ENCODE measurements at regions not wholly inside any gene's neighbourhood (a gene's known extent, or its start where the extent isn't known, plus 50 kb on each side); places are given as distances from the start of the nearest gene placed in this dataset.
A peak's percentile ranks its signal among the peaks of the same experiment; 100 is the strongest.

DNA sequence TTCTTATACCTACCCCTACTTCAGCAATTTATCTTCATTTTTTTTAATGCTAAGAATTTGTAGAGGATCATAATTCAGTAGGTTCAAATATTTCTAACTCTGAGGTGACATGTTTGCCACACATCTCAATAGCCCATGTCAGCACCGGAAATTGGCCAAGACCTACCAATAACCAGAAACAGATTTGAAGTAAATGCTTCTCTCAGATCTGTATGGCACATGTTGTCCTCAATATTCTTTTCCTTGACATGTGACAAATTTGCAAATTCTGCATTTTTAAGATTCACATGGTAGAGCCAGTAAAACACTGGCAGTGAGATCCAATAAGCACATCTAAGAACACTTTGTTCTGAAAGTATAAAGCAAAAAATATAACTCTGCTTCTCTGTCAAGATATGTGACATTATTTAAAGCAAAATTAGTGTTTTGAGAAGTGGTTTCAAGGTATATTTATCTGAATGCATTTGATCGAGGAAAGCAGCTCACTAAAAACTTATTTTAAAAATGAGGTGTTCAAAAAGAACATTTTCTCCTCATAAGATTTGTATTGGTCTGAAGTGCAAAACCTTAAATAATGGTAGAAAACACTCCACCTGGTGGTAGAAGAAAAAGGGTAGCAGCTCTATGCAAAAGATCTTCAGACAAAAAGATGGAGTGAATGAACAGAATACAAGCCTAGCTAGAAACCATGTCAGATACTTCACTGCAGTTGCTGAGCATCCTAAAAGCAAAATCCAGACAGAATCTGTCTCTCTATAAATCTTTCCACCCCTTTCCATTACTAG, 513.8 kb upstream of the FAM241A start:
- DNase-seq, result peak; percentile 53

DNA sequence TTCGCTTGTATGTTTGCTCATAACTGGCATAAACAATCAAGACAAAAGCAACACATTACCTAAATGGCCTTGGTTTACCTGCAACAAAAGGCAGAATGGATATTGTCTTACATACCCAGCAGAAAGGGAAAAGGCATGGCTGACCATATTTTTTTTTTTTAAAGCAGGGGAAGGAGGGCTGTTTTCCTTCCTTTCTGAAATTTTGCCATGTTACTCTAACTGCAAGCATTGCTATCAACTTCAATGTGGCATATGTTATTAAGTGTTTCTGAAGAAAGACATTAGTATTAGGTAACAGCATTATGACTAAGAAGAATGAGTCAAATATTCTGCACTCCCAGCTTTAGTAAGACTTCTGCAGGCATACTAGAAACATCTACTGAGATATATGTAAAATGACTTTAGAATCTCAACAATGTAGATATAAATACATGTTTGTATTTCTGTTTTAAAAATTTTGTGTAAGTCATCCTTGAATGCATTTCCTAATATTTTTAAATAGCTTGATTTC, 512.6 kb upstream of the FAM241A start:
- DNase-seq, result no peak

DNA sequence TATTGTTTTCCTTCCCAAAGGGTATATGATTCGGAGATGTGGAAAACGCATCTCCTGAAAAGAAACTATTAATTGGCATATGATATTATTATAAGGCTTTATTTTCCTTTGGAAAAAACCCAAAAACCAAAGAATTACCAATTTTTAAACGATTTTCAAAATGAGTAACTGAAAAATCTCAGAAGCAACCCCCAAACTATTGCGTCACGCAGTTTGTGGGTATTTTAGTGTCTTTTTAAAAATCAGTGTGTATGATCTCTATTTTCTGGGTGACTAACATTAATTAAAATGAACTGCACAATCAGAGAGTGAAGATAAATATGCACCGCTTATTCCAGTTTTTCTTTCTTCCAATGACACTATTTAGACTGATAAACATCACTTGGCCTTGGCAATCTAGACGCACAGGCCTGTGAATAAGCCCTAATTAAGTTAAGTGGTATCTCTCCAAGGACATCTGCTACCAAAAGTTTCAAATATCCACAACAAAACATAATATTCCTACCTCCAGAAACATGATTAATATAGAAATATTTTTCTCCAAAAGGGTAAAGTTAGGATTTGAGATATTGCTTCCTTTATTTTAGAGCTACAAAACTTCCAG, 511.5 kb upstream of the FAM241A start:
- peak; percentile 5 for DNase-seq

DNA sequence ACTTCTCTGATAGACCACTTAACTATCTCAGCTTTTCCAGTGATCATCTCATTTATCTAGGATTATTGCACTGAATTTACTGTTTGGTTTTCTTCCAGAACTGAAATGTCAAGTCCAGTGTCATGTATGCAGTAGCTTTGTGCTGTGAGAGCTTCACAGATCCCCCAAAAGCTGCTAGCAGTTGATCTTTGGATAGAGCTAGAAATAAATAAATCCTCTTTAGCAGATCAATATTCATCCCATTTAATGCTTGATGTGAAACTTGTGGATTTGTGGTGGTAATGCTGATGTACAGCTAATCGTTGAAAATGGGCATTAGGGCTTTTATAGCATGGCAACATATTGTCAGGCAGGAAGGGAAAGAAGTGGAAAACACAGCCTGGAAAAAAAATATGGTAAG, 509.6 kb upstream of the FAM241A start:
- DNase-seq, result no peak

DNA sequence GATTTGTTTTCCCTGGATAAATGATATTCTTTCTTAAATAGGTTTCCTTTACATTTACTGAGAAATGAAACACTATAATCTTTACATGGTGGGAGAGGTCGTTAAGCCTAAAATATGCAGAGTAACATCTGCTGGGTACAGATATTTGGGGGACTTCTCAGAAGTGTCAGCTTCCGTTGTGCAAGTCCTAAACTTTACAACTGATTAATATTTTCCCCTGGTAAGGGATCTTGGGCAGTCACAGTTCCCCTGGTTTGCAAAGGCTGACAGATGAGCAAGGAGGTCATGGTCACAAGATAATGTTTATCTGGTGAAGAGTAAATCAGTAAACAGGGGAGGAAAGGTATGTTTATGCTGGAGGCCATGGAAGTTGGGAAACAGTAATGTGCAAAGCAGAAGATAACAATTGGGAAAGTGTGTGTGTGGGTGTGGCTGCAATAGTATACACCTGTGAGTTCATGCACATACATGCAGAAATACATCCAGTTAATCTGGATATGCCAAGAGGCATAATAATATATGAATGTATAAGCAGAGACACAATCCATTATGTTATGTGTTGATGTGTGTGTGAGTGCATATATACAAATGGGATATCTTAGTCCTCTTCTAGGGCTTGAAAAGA, 508.2 kb upstream of the FAM241A start:
- no peak for DNase-seq

DNA sequence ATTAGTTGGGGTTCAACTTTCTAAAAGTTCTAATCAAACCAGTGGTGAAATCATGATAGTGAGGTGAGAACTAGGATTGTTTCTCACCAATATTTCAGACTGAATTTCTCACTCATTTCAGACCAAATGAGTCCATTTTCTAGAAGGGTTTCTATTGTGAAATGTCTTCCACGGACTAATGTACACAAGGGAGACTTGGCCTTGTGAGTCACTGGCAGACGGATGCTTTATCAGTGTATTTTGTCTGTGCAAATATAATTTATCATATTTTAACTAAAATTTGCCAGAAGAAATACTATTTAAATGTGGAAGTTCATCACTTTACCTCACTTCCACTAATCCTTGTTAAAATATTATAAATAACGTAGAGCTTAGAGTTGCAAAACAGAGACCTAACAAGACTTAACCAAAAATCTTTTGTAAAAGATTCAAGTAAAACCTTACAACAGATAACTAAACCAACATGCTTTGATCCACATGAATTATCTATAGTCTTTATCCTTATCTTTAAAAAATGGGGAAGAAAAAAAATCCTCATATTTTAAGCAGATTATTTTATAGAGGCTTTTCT, 506.0 kb upstream of the FAM241A start:
- DNase-seq, result no peak

DNA sequence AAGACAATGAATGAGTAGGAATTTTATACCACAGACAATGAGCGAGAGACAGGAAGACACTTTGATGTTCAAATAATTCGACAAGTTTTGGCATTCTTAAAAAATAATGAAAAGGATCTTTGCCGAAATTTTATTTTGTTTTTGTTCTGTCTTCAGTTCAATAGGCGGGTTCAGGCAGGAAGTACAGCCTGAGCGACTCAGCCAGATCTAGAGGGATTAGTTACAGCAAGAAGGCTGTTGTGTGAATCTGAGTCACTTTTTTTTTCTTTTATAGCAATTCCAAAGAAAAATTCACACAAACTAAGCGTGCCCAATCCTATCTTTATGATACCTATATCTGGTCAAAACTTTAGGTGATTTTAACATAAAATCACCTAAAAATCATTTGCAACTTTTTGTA, 505.4 kb upstream of the FAM241A start:
- DNase-seq, result peak; percentile 3

DNA sequence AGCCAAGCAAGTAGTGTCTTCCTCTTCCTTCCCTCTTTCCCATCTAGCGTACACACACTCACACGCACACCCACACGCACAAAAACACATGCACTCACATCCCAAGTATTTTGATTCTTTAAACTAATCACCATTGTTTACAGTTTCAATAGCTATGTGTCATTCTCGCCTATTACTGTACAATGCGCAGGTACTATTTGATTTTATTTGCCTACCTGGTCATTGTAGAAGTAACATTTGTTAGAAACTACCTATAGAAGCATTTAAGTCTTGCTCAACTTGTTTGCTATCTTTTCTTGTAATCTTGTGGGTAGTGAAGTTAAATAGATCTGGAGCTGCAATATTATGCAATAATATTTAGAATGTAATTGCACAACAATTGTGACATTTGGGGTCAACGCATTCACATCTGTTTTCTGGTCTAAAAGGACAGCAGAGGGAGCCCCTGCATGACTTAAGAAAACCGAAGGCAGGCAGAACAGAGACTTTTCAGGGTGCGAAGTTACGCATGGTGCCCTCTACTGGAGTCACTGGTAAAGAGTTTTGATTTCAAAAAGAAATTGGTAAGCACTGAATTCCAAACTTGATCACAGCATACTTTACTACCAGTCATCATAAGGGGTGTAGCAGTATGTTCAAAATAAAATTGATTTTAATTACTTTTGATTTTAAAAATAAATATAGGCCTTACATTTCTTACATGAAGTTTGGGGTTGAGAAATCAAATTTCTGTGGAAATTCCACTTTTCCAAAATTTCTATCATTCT, 503.3 kb upstream of the FAM241A start:
- DNase-seq, result peak; percentile 95

DNA sequence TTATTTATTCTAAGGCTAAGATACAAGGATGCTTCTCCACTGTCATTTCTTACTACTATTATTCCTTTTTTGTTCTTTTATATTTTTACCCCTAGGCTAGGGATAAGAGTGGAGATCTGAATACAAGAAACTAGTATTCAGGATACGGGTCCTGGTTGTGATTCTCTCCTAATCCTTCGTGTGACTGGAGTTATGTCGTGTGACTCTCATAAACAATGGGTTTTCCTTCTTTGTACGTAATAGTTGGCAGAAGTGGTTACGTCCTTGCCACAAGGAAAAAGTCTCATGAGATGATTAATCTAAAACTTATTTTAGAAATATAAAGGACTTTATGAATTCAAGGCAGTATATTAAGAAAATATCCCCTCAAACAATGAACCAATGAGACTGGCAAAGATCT, 497.2 kb upstream of the FAM241A start:
- DNase-seq, result no peak

DNA sequence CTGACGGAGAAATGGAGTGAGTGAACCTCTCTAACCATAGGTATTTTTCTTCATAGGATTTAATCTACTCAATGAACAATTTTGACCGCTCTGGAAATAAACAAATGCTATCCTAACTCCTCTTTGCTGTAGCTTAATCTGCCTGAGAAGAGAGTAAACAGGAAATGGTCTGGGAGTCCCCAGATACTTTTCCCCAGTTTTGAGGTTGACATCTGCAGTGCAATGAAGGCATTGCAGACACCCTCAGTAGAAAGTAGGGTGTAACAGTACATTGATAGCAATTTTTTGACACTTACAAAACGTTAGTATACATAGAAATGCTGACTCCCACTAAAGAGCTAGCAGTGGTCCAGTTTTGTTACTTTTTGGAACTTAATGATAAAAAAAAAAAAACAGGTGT, 495.9 kb upstream of the FAM241A start:
- no peak for DNase-seq

DNA sequence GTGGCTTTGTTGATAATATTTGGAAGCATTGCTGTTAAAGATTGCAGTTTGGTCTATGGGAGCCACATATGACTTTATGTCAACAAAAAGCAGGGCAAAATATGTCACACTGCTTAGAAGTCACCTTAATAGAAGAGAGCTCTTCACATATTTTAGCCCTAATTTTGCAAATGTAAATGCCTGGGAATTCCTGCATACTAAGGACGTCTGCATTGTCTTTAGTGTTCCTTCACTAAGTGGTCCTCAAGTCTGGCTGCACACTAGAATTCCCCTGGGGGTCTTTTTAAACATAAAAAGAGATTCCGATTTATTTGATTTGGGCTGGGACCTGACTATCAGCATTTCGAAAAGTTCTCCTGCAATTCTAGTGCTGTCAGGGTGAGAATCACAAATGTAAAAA, 495.1 kb upstream of the FAM241A start:
- no peak for DNase-seq

DNA sequence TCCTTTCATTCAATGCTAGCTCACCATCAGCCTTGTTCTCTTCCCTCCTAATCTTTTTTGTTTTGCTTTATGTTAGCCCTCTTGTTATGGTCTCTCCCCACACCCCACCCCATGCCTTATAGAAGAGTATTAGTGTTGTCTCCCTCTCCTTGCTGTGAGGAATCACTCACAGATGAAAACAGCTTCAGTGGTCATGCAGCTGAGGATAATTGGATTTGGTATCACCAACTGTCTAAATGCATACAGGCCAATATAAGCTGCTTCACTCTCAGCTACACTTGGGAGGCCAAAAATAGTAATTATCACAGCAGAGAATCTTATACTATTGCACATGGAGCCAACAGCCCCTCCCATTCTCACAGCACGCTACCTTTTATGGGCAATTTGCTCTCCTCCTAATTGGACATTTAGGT, 494.6 kb upstream of the FAM241A start:
- DNase-seq, result no peak

DNA sequence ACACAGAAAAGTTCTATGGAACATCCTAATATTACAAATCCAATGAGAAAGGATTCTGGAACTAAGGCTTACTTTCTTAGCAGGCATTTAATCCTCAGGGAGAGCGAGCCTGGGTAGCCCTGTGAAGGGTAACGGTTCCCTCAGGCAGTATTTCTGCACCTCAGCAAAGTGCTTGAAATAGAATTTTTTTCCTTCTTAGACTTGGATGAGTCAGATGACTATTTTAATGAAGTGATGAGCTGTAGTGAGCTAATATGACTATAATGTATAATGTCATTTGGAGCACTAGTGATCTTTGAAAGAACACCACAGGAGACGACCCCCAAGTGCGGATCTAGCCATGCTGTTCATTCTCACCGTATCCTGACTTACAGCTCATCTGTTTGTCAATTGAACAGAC, 493.0 kb upstream of the FAM241A start:
- DNase-seq, result no peak

DNA sequence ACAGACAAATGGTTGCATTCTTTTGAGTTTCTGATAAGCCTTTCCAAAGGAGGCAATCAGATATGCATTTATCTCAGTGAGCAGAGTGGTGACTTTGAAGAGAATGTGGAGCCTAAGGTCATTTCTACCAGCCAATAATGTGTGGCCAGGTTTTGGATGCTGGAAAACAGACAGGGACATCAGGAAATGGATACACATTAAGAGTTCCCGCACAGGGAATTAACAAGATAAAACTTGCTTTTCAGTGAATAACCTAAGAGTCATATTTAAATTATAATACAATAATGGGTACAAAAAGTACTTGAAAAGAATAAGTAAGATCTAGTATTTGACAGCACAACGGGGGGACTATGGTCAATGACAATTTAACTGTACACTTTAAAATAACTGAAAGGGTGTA, 492.3 kb upstream of the FAM241A start:
- DNase-seq, result no peak

DNA sequence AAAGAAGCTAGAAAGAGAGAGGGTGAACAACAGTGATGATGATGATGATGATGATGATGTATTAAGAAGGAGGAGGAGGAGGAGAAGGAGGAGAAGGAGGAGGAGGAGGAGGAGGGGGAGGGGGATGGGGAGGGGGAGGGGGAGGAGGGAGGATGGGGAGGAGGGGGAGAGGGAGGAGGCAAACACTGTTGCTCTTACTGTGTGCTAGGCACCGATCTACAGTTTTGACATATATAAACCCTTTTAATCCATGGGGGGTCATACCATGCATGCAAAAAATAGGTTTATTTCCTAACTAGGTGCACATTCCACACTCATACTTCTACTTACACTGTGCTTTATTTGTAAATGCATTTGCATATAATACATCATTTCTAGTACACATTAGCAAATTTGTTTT, 482.8 kb upstream of the FAM241A start:
- no peak for DNase-seq

DNA sequence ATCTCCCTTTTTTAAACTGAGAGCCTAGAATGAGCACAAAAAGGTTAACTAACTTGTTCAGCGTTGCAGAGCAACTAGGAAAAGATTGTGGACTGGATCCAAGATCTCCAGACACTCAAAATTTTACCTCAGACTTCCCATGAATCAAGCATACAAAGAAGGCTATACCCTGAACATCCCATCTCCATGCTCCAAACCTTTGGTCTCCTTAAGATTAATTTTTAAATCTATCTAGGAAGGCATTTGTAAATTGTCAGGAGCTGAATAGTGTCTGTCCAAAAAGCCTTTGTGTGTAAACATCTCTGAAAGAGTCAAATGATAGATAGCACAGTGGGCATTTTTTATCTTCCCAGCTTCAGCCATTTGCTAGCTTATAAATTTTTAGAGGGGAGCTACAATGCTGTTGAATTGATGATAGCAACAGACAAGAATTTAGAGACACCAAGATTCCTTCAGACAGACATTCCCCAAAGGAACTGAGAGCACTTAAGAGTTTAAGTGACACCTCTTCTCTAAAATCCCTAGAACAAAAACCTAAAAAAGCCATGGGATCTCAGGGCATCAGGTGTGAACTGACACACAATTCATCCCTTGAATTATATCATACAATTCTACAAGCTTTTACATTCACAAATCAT, 480.8 kb upstream of the FAM241A start:
- no peak for DNase-seq

DNA sequence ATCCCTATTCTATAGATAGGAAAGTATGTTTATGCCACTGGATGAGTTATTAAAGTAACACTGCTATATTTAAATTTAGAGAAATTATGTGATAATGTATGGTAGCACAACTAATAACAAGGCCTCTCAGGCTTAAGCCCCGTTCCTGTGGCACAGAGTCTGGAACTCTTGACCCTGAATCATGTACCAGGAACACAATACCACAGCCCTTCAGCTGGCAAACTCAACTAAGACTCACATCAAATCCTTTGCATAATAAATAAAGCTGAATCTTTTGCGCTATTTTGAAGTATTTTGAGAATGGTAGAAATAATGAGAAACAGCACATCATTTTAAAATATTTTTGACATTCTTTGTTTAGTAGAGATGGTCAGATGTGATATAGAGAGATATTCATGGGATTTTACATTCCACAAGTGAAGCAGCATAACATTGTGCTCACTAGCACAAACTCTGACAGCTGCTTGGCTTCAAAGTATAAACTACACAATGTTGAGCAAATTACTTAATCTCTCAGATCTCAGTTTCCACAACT, 478.4 kb upstream of the FAM241A start:
- DNase-seq, result no peak

DNA sequence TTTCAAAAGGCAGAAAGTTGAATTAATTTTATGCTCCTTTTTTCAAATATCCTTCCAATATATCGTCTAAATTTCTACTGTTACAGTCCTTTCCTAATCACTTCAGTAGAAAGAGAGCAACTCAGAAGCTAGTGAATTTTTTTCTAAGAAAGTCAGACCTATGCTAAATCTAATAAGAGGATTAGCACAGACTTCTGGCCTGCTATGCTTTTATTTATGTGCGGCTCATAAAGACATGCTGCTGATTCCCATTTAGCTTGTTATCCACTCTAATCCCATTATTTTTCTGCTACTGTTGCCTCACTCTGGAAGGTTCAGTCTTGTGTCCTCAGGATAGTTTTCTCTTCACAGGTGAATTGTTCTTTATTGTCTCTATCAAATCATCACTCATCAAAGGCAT, 473.5 kb upstream of the FAM241A start:
- DNase-seq, result no peak

DNA sequence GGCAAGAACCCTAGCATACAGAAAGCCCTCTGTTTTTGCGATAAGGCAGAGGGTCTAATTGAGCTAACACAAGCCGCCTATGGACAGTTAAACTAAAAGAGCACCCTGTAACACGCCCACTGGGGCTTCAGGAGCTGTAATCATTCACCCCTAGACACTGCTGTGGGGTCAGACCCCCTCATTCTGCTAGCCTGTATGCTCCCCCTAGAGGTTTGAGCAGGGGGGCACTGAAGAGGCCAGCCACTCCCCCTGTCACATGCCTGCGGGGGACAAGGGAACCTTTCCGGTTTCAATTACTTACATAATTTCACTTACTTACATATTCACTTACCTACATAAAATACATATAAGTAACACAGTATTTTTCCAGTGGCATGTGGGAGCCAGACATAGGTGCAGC, 469.5 kb upstream of the FAM241A start:
- no peak for DNase-seq

DNA sequence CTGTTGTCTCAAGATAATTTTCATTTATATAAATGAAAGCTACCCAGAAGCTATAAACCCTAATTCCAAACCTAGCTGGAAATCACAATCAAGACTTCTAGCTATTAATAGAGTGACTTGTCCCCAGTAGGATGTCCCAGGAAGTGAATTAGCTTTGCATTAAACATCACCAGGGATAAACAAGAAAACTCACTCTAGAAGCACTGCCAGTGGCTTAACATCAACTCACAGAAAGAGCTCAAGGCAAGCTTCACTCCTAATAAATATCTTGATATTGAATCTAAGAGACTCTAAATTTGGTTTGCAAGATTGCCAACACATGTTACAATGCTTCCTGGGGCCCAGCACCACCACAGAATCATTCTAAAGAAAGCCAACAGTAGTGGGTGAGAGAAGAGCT, 468.7 kb upstream of the FAM241A start:
- DNase-seq, result no peak

DNA sequence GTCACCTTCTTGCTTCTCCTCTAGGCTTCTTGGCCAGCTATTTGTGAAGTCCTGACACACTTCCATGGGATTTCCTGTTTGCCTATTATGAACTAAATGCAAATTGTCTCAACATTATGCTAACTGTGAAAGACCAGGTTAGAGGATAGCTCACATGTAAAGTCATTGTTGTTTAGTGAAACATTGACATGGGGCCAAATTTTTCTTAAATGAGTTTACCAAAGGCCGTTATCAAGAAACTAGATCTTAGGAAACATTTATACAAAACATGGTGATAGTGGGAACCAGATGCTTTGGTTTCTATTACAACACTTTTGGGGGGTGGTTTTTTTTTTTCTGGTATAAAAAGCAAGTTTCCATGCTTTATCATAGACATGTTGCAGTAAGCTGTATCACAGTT, 466.8 kb upstream of the FAM241A start:
- DNase-seq, result no peak

DNA sequence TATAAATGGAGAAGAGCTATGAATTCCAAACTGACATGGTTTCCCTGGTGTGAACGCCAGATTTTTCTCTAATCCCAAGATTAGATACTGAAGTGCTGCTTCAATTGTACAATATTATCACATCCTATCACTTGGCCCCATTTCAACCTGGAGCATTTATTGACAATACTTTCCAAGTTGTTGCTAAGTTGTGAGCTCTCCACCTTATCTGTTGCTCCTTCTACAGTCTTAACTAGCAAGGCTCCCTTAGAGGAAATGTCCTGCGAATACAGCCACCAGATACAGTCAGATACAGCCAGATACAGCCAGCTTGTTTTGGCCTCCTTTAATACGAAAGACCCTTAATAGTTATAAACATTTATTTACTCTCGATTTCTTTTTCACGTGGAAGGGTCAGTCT, 466.3 kb upstream of the FAM241A start:
- no peak for DNase-seq

Measured in hematopoietic multipotent progenitor cell treated with erythropoietin and hydrocortisone succinate and interleukin-3 and kit ligand, for 4 days (in vitro differentiated cells).